NCI-H146 (cell line): ENCODE measurements at regions not wholly inside any gene's neighbourhood (a gene's known extent, or its start where the extent isn't known, plus 50 kb on each side); places are given as distances from the start of the nearest gene placed in this dataset.
A peak's percentile ranks its signal among the peaks of the same experiment; 100 is the strongest.

Experiments
- DNase-seq: peaks from one replicate; lab custom pipeline; 2025; lab: John Stamatoyannopoulos, UW

GRCh38 chr14:56918849-56919574, 108.7 kb upstream of the OTX2 start:
- DNase-seq = no peak

- no peak for DNase-seq
Observed at GRCh38 chr14:56905282-56905681, 95.0 kb upstream of the OTX2 start.

GRCh38 chr14:56903304-56903969, 93.2 kb upstream of the OTX2 start:
- DNase-seq = no peak

GRCh38 chr14:56902385-56902784, 92.1 kb upstream of the OTX2 start:
- DNase-seq = no peak

- DNase-seq = no peak
Observed at GRCh38 chr14:56900726-56901125, 90.4 kb upstream of the OTX2 start.

- no peak for DNase-seq
Observed at GRCh38 chr14:56899829-56900228, 89.5 kb upstream of the OTX2 start.

GRCh38 chr14:56896922-56897321, 86.6 kb upstream of the OTX2 start:
- DNase-seq = no peak

- DNase-seq = no peak
Observed at GRCh38 chr14:56896231-56896630, 86.0 kb upstream of the OTX2 start.

GRCh38 chr14:56895154-56895553, 84.9 kb upstream of the OTX2 start:
- DNase-seq = no peak

- no peak for DNase-seq
Observed at GRCh38 chr14:56894591-56894991, 84.3 kb upstream of the OTX2 start.

GRCh38 chr14:56892959-56893358, 82.7 kb upstream of the OTX2 start:
- DNase-seq = no peak

GRCh38 chr14:56891226-56891625, 80.9 kb upstream of the OTX2 start:
- no peak for DNase-seq

- DNase-seq = no peak
Observed at GRCh38 chr14:56889705-56890104, 79.4 kb upstream of the OTX2 start.

- DNase-seq = no peak
Observed at GRCh38 chr14:56888274-56888673, 78.0 kb upstream of the OTX2 start.

GRCh38 chr14:56887216-56887615, 76.9 kb upstream of the OTX2 start:
- DNase-seq = no peak

- no peak for DNase-seq
Observed at GRCh38 chr14:56886471-56887062, 76.3 kb upstream of the OTX2 start.

- no peak for DNase-seq
Observed at GRCh38 chr14:56885825-56886224, 75.5 kb upstream of the OTX2 start.

- DNase-seq = peak; percentile 9
Observed at GRCh38 chr14:56884617-56885016, 74.3 kb upstream of the OTX2 start.

- no peak for DNase-seq
Observed at GRCh38 chr14:56881181-56881580, 70.9 kb upstream of the OTX2 start.

GRCh38 chr14:56878766-56879165, 68.5 kb upstream of the OTX2 start:
- DNase-seq = no peak

GRCh38 chr14:56875104-56875675, 64.9 kb upstream of the OTX2 start:
- DNase-seq = no peak

- peak; percentile 69 for DNase-seq
Observed at GRCh38 chr14:56874375-56874774, 64.1 kb upstream of the OTX2 start.

GRCh38 chr14:56870336-56870735, 60.1 kb upstream of the OTX2 start:
- DNase-seq = no peak
